B cell (primary cell): ENCODE measurements at regions not wholly inside any gene's neighbourhood (a gene's known extent, or its start where the extent isn't known, plus 50 kb on each side); places are given as distances from the start of the nearest gene placed in this dataset.

ENCODE experiments used
- ATAC-seq: fragments of 200-7000 bp; cut with Tn5 transposase; one replicate; pipeline ENCODE4 v1.10.0; 2021; ENCODE audit warnings: low read depth, mild to moderate bottlenecking, moderate number of reproducible peaks, moderate library complexity
- CTCF ChIA-PET: fragments of 350-600 bp; sonication (Branson Sonifier 250); formaldehyde crosslinking; loops from one replicate; lab custom pipeline; 2021; ENCODE audit warnings: antibody characterized with exemption, inconsistent platforms; lab: Charles Lee
- POLR2A ChIA-PET: fragments of 350-600 bp; sonication (Branson Sonifier 250); formaldehyde crosslinking; loops from one replicate; lab custom pipeline; 2021; ENCODE audit warnings: antibody characterized with exemption; lab: Charles Lee
- DNase-seq: peaks from one replicate; pipeline ENCODE4 v3.0.0; 2013
- H2AFZ ChIP-seq: 2 replicates; pipeline ENCODE4 v1.6.1; 2012; ENCODE audit warnings: mild to moderate bottlenecking, low read depth, low read length; ENCODE audit not compliant: insufficient read depth, poor library complexity, severe bottlenecking
- H3K27ac ChIP-seq, 2 donors: 1 replicate in 1 of 2; 2 replicates in 1 of 2; pipeline ENCODE4 v1.5.1; 2012 to 2013; ENCODE audit warnings: low read length in 2 of 2, mild to moderate bottlenecking in 2 of 2, moderate library complexity in 1 of 2
- H3K27me3 ChIP-seq, 4 experiments: fragments of 200-600 bp in 1 of 4; sonication (generic) in 1 of 4; replicated peaks in 1 of 4; 1 replicate in 2 of 4; 2 replicates in 2 of 4; pipeline versions ENCODE4 v1.6.1 to v1.7.0; 2013 to 2016; ENCODE audit warnings: low read length in 3 of 4, mild to moderate bottlenecking in 2 of 4, mixed read lengths in 1 of 4, moderate library complexity in 1 of 4; ENCODE audit not compliant: insufficient read depth in 4 of 4, control insufficient read depth in 3 of 4; ENCODE audit errors: control extremely low read depth in 1 of 4
- H3K36me3 ChIP-seq, 2 experiments: replicated peaks in 1 of 2; 1 replicate in 1 of 2; 2 replicates in 1 of 2; pipeline versions ENCODE4 v1.6.1 to v1.7.1; 2013; ENCODE audit warnings: low read length in 1 of 2; ENCODE audit not compliant: insufficient read depth in 2 of 2, control insufficient read depth in 1 of 2; ENCODE audit errors: control extremely low read depth in 1 of 2, extremely low read depth in 1 of 2
- H3K4me1 ChIP-seq, 2 donors: fragments of 200-600 bp in 1 of 2; sonication (generic) in 1 of 2; 1 replicate in 1 of 2; 2 replicates in 1 of 2; pipeline versions ENCODE4 v1.5.1 to v1.6.1; 2013 to 2017; ENCODE audit warnings: low read length in 2 of 2; ENCODE audit not compliant: control insufficient read depth in 2 of 2, insufficient read depth in 2 of 2
- H3K4me2 ChIP-seq: replicated peaks from 2 replicates; pipeline ENCODE3; 2012; ENCODE audit warnings: mild to moderate bottlenecking, low read depth, low read length; ENCODE audit not compliant: poor library complexity, severe bottlenecking
- H3K4me3 ChIP-seq, 5 experiments: fragments of 200-600 bp in 1 of 5; sonication (generic) in 1 of 5; 1 replicate in 3 of 5; 2 replicates in 2 of 5; pipeline versions ENCODE4 v1.5.1 to v1.7.0; 2011 to 2016; ENCODE audit warnings: low read length in 4 of 5, mild to moderate bottlenecking in 4 of 5, low read depth in 2 of 5, control low read depth in 1 of 5, moderate library complexity in 1 of 5; ENCODE audit not compliant: insufficient read depth in 1 of 5; ENCODE audit errors: control extremely low read depth in 1 of 5, extremely low read depth in 1 of 5
- H3K79me2 ChIP-seq: fragments of 200-600 bp; sonication (generic); one replicate; pipeline ENCODE4 v1.6.0; 2016; ENCODE audit warnings: low read length; ENCODE audit not compliant: control insufficient read depth, insufficient read depth
- H3K9ac ChIP-seq: fragments of 200-600 bp; sonication (generic); 2 replicates; pipeline ENCODE4 v1.6.1; 2017; ENCODE audit warnings: mild to moderate bottlenecking, low read length, moderate library complexity
- H3K9me3 ChIP-seq, 3 donors: one replicate each; pipeline versions ENCODE4 v1.6.1 to v1.7.1; 2013; ENCODE audit warnings: low read length in 2 of 3; ENCODE audit not compliant: control insufficient read depth in 2 of 3, insufficient read depth in 1 of 3; ENCODE audit errors: control extremely low read depth in 1 of 3
- H4K20me1 ChIP-seq: 2 replicates; pipeline ENCODE4 v1.6.0; 2012; ENCODE audit warnings: mild to moderate bottlenecking, low read length; ENCODE audit not compliant: insufficient read depth, control insufficient read depth, poor library complexity, severe bottlenecking
- H3K27ac Mint-ChIP-seq: one replicate; pipeline ENCODE4 v1.8.0; 2021; ENCODE audit warnings: mixed read lengths
- H3K27me3 Mint-ChIP-seq: one replicate; pipeline ENCODE4 v1.8.0; 2021; ENCODE audit warnings: mixed read lengths
- H3K4me1 Mint-ChIP-seq: one replicate; pipeline ENCODE4 v1.8.0; 2021; ENCODE audit warnings: mixed read lengths
- H3K4me3 Mint-ChIP-seq: one replicate; pipeline ENCODE4 v1.8.0; 2021; ENCODE audit warnings: mixed read lengths
- H3K9me3 Mint-ChIP-seq: one replicate; pipeline ENCODE4 v1.8.0; 2022; ENCODE audit warnings: mixed read lengths; ENCODE audit not compliant: insufficient read depth
- CTCF ChIP-seq: fragments of 200-600 bp; IDR thresholded peaks from one replicate; pipeline ENCODE4 v1.8.0; 2022; ENCODE audit warnings: antibody characterized with exemption, mild to moderate bottlenecking
- EZH2 ChIP-seq: IDR thresholded peaks from 2 replicates; pipeline ENCODE4 v1.6.1; 2012; ENCODE audit warnings: borderline replicate concordance, low read depth, mild to moderate bottlenecking, moderate library complexity, low read length; ENCODE audit not compliant: insufficient read depth, poor library complexity, severe bottlenecking
- WGBS: methylation state at CpG from one replicate; pipeline ENCODE4 v1.1.5; 2013; ENCODE audit warnings: missing lambda C conversion rate; ENCODE audit not compliant: insufficient coverage; 5-methylcytosine and 5-hydroxymethylcytosine counted together
- intact Hi-C: fragments of 100-400 bp; cut with micrococcal nuclease; formaldehyde crosslinking; loops from one replicate; pipeline ENCODE4 v1.10.0; 2022

- H3K27me3 ChIP-seq = no peaks in the 10 kb centered on the region
- H3K79me2 ChIP-seq = no peaks in the 10 kb centered on the region
- Mint-ChIP-seq H3K4me3 (no peak overlapping the region), H3K27ac (no peak overlapping the region), H3K4me1 (no peaks in the 10 kb centered on the region), H3K9me3 (no peaks in the 10 kb centered on the region), H3K27me3 (no peaks in the 10 kb centered on the region)
- ChIA-PET POLR2A (no interaction called here), CTCF (no interaction called here)
- H3K4me2 ChIP-seq = no peak overlapping the region
- H3K4me1 ChIP-seq = no peaks in the 10 kb centered on the region
- H4K20me1 ChIP-seq = no peaks in the 10 kb centered on the region
- no peaks in the 10 kb centered on the region for H3K9me3 ChIP-seq
- H3K27ac ChIP-seq = no peak overlapping the region
- 80% methylated on average over 2 of the region's 4 CpGs for WGBS
- TF ChIP-seq EZH2 (no peak), CTCF (no peak)
- no peak for DNase-seq
- intact Hi-C loops = no loop called here
- no peaks in the 10 kb centered on the region for H3K36me3 ChIP-seq
- H3K4me3 ChIP-seq = no peak overlapping the region
- no peak overlapping the region for H2AFZ ChIP-seq
- no peak for ATAC-seq
- no peak overlapping the region for H3K9ac ChIP-seq
Observed at GRCh38 chr2:150677551-150677950, 190.1 kb upstream of the RND3 start.

- H3K27ac ChIP-seq = no peak overlapping the region
- no peak for DNase-seq
- H3K36me3 ChIP-seq = no peaks in the 10 kb centered on the region
- ChIA-PET POLR2A (no interaction called here), CTCF (no interaction called here)
- Mint-ChIP-seq H3K4me3 (no peak overlapping the region), H3K9me3 (no peaks in the 10 kb centered on the region), H3K27ac (no peak overlapping the region), H3K4me1 (no peaks in the 10 kb centered on the region), H3K27me3 (no peaks in the 10 kb centered on the region)
- H2AFZ ChIP-seq = no peak overlapping the region
- H4K20me1 ChIP-seq = no peaks in the 10 kb centered on the region
- H3K4me2 ChIP-seq = no peak overlapping the region
- no peaks in the 10 kb centered on the region for H3K4me1 ChIP-seq
- no peaks in the 10 kb centered on the region for H3K79me2 ChIP-seq
- TF ChIP-seq CTCF (no peak), EZH2 (no peak)
- intact Hi-C loops = no loop called here
- 22% methylated on average over 2 of the region's 3 CpGs for WGBS
- ATAC-seq = no peak
- no peak overlapping the region for H3K9ac ChIP-seq
- no peak overlapping the region for H3K4me3 ChIP-seq
- H3K9me3 ChIP-seq = no peaks in the 10 kb centered on the region
- no peaks in the 10 kb centered on the region for H3K27me3 ChIP-seq
Observed at GRCh38 chr2:150676747-150677383, 189.4 kb upstream of the RND3 start.
